Adipocyte (in vitro differentiated cells): ENCODE measurements at regions not wholly inside any gene's neighbourhood (a gene's known extent, or its start where the extent isn't known, plus 50 kb on each side); places are given as distances from the start of the nearest gene placed in this dataset.
"Not testable (repeated sequence)": the region's sequence is repeated elsewhere in the genome, so short reads cannot be mapped to it uniquely, and the experiment has no call there.

Experiments
- DNase-seq: peaks from one replicate; pipeline ENCODE4 v3.0.0-alpha.2; 2015; ENCODE audit warnings: low read depth
- H3K27me3 ChIP-seq: replicated peaks from 2 replicates; pipeline ENCODE4 v1.7.0; 2013; ENCODE audit warnings: mild to moderate bottlenecking, low read length, moderate library complexity; ENCODE audit not compliant: control insufficient read depth, insufficient read depth
- H3K36me3 ChIP-seq: 2 replicates; pipeline ENCODE4 v1.7.0; 2013; ENCODE audit warnings: low read length, mild to moderate bottlenecking, moderate library complexity; ENCODE audit not compliant: control insufficient read depth, insufficient read depth, severe bottlenecking
- H3K4me1 ChIP-seq: 2 replicates; pipeline ENCODE4 v1.7.0; 2013; ENCODE audit warnings: mild to moderate bottlenecking, low read length, moderate library complexity; ENCODE audit not compliant: control insufficient read depth, insufficient read depth
- H3K4me3 ChIP-seq: 2 replicates; pipeline ENCODE4 v1.7.0; 2013; ENCODE audit warnings: mild to moderate bottlenecking, low read length, moderate library complexity
- H3K9ac ChIP-seq: 2 replicates; pipeline ENCODE4 v1.7.0; 2013; ENCODE audit warnings: mild to moderate bottlenecking, low read length, moderate library complexity
- H3K9me3 ChIP-seq: 2 replicates; pipeline ENCODE4 v1.7.0; 2013; ENCODE audit warnings: mild to moderate bottlenecking, low read length, moderate library complexity; ENCODE audit not compliant: control insufficient read depth

GRCh38 chr5:104526866-104527265, 964.3 kb upstream of the NUDT12 start:
- DNase-seq: no peak
- no peaks in the 10 kb centered on the region for H3K36me3 ChIP-seq
- no peak overlapping the region for H3K4me3 ChIP-seq
- H3K9me3 ChIP-seq: no peaks in the 10 kb centered on the region
- no peak overlapping the region for H3K9ac ChIP-seq
- no peaks in the 10 kb centered on the region for H3K4me1 ChIP-seq
- H3K27me3 ChIP-seq: no peaks in the 10 kb centered on the region

- Histone ChIP-seq H3K9ac (no peak overlapping the region), H3K4me1 (peaks cover 15% of the 10 kb centered on the region), H3K9me3 (peaks cover 18% of the 10 kb centered on the region), H3K4me3 (peak overlapping the region; percentile 45), H3K27me3 (no peaks in the 10 kb centered on the region), H3K36me3 (no peaks in the 10 kb centered on the region)
- DNase-seq: peak; percentile 31
Measured at GRCh38 chr5:104513640-104514072, 951.1 kb upstream of the NUDT12 start.

GRCh38 chr5:104513121-104513602, 950.6 kb upstream of the NUDT12 start:
- peak; percentile 58 for DNase-seq
- Histone ChIP-seq H3K9me3 (peaks cover 18% of the 10 kb centered on the region), H3K27me3 (no peaks in the 10 kb centered on the region), H3K4me1 (peaks cover 15% of the 10 kb centered on the region), H3K4me3 (peak overlapping the region; percentile 45), H3K36me3 (no peaks in the 10 kb centered on the region), H3K9ac (no peak overlapping the region)

GRCh38 chr5:104512063-104512825, 949.7 kb upstream of the NUDT12 start:
- H3K27me3 ChIP-seq: no peaks in the 10 kb centered on the region
- peaks cover 15% of the 10 kb centered on the region for H3K4me1 ChIP-seq
- peak overlapping the region; percentile 45 for H3K4me3 ChIP-seq
- DNase-seq: peak; percentile 44
- H3K9ac ChIP-seq: no peak overlapping the region
- H3K36me3 ChIP-seq: no peaks in the 10 kb centered on the region
- H3K9me3 ChIP-seq: peaks cover 18% of the 10 kb centered on the region

GRCh38 chr5:104498281-104498680, 935.7 kb upstream of the NUDT12 start:
- no peaks in the 10 kb centered on the region for H3K36me3 ChIP-seq
- no peak overlapping the region for H3K9ac ChIP-seq
- H3K4me1 ChIP-seq: no peaks in the 10 kb centered on the region
- no peak overlapping the region for H3K4me3 ChIP-seq
- DNase-seq: peak; percentile 17
- no peaks in the 10 kb centered on the region for H3K27me3 ChIP-seq
- no peaks in the 10 kb centered on the region for H3K9me3 ChIP-seq

GRCh38 chr5:104494083-104494482, 931.5 kb upstream of the NUDT12 start:
- Histone ChIP-seq H3K4me3 (no peak overlapping the region), H3K4me1 (no peaks in the 10 kb centered on the region), H3K36me3 (no peaks in the 10 kb centered on the region), H3K9ac (no peak overlapping the region), H3K9me3 (no peaks in the 10 kb centered on the region), H3K27me3 (no peaks in the 10 kb centered on the region)
- peak; percentile 33 for DNase-seq

GRCh38 chr5:104472811-104473210, 910.2 kb upstream of the NUDT12 start:
- no peaks in the 10 kb centered on the region for H3K27me3 ChIP-seq
- H3K9ac ChIP-seq: no peak overlapping the region
- peaks cover 28% of the 10 kb centered on the region for H3K9me3 ChIP-seq
- H3K4me3 ChIP-seq: no peak overlapping the region
- H3K4me1 ChIP-seq: no peaks in the 10 kb centered on the region
- no peak for DNase-seq
- no peaks in the 10 kb centered on the region for H3K36me3 ChIP-seq

- peaks cover 7% of the 10 kb centered on the region for H3K9me3 ChIP-seq
- no peak overlapping the region for H3K4me3 ChIP-seq
- no peak for DNase-seq
- H3K36me3 ChIP-seq: no peaks in the 10 kb centered on the region
- H3K4me1 ChIP-seq: no peaks in the 10 kb centered on the region
- no peak overlapping the region for H3K9ac ChIP-seq
- H3K27me3 ChIP-seq: no peaks in the 10 kb centered on the region
Measured at GRCh38 chr5:104456122-104456521, 893.5 kb upstream of the NUDT12 start.

GRCh38 chr5:104452550-104452949, 890.0 kb upstream of the NUDT12 start:
- Histone ChIP-seq H3K27me3 (no peaks in the 10 kb centered on the region), H3K4me1 (no peaks in the 10 kb centered on the region), H3K36me3 (no peaks in the 10 kb centered on the region), H3K9ac (no peak overlapping the region), H3K4me3 (no peak overlapping the region), H3K9me3 (no peaks in the 10 kb centered on the region)
- no peak for DNase-seq

- not testable (repeated sequence) for H3K27me3 ChIP-seq, DNase-seq, H3K4me3 ChIP-seq, H3K9ac ChIP-seq, H3K36me3 ChIP-seq, H3K9me3 ChIP-seq, H3K4me1 ChIP-seq
Measured at GRCh38 chr5:104451911-104452310, 889.3 kb upstream of the NUDT12 start.

- no peaks in the 10 kb centered on the region for H3K36me3 ChIP-seq
- no peaks in the 10 kb centered on the region for H3K9me3 ChIP-seq
- H3K9ac ChIP-seq: no peak overlapping the region
- H3K27me3 ChIP-seq: no peaks in the 10 kb centered on the region
- H3K4me3 ChIP-seq: no peak overlapping the region
- H3K4me1 ChIP-seq: no peaks in the 10 kb centered on the region
- DNase-seq: no peak
Measured at GRCh38 chr5:104444656-104445055, 882.1 kb upstream of the NUDT12 start.

GRCh38 chr5:104443706-104444105, 881.1 kb upstream of the NUDT12 start:
- H3K4me1 ChIP-seq: no peaks in the 10 kb centered on the region
- no peaks in the 10 kb centered on the region for H3K36me3 ChIP-seq
- H3K4me3 ChIP-seq: no peak overlapping the region
- no peak for DNase-seq
- H3K27me3 ChIP-seq: no peaks in the 10 kb centered on the region
- no peak overlapping the region for H3K9ac ChIP-seq
- no peaks in the 10 kb centered on the region for H3K9me3 ChIP-seq
